ENCODE measurements at regions not wholly inside any gene's neighbourhood (a gene's known extent, or its start where the extent isn't known, plus 50 kb on each side); places are given as distances from the start of the nearest gene placed in this dataset.

DNA sequence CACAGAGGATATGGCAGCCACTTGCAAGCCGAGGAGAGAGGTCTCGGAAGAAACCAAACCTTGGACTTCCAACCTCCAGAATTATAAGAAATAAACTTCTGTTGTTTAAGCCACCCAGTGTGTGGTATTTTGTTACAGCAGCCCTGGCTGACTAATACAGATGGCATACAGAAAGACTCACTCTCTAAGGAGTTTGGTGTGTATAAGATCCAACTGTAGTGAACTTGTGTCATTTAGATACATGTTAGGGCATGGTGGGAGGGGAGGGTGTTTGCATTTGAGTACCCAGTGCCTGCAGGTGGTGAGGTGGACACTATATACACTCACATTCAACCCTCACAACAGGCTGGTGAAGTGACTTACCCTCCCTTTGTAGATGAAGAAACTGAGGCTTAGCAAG, 233.2 kb upstream of the KLF3 start:
- TF ChIP-seq, protein P1, sequence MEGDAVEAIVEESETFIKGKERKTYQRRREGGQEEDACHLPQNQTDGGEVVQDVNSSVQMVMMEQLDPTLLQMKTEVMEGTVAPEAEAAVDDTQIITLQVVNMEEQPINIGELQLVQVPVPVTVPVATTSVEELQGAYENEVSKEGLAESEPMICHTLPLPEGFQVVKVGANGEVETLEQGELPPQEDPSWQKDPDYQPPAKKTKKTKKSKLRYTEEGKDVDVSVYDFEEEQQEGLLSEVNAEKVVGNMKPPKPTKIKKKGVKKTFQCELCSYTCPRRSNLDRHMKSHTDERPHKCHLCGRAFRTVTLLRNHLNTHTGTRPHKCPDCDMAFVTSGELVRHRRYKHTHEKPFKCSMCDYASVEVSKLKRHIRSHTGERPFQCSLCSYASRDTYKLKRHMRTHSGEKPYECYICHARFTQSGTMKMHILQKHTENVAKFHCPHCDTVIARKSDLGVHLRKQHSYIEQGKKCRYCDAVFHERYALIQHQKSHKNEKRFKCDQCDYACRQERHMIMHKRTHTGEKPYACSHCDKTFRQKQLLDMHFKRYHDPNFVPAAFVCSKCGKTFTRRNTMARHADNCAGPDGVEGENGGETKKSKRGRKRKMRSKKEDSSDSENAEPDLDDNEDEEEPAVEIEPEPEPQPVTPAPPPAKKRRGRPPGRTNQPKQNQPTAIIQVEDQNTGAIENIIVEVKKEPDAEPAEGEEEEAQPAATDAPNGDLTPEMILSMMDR (IDR thresholded peaks at IDR 0.05) = no peak
- TF ChIP-seq POLR2AphosphoS5 (IDR thresholded peaks at IDR 0.05) (no peak), POLR2A (IDR thresholded peaks at IDR 0.05) (no peak)

Data from gastroesophageal sphincter (tissue), 3 donors.